Keratinocyte (primary cell): ENCODE measurements at regions not wholly inside any gene's neighbourhood (a gene's known extent, or its start where the extent isn't known, plus 50 kb on each side); places are given as distances from the start of the nearest gene placed in this dataset.

Experiments used
- DNase-seq: peaks from one replicate; pipeline ENCODE4 v3.0.0-alpha.2; 2011; ENCODE audit warnings: low read depth, missing footprints, low spot score
- FAIRE-seq: peaks from 2 replicates; lab custom pipeline; 2011; peaks lifted over from hg19 to GRCh38; lab: Jason Lieb, UNC
- H2AFZ ChIP-seq: 2 replicates; pipeline ENCODE4 v1.6.0; 2012; ENCODE audit warnings: low read length, control low read depth, inconsistent platforms; ENCODE audit not compliant: control insufficient read depth
- H3K27ac ChIP-seq: 2 replicates; pipeline ENCODE4 v1.5.1; 2011; ENCODE audit warnings: low read length; ENCODE audit not compliant: control insufficient read depth, insufficient read depth
- H3K27me3 ChIP-seq: 3 replicates; pipeline ENCODE4 v1.6.0; 2011; ENCODE audit warnings: low read length; ENCODE audit not compliant: control insufficient read depth, insufficient read depth; ENCODE audit errors: extremely low read depth
- H3K36me3 ChIP-seq, 2 experiments: 2 replicates in 1 of 2; 3 replicates in 1 of 2; pipeline ENCODE4 v1.5.1; 2011; ENCODE audit warnings: low read length in 2 of 2, mild to moderate bottlenecking in 1 of 2; ENCODE audit not compliant: control insufficient read depth in 2 of 2, insufficient read depth in 2 of 2; ENCODE audit errors: extremely low read depth in 1 of 2
- H3K4me1 ChIP-seq: 3 replicates; pipeline ENCODE4 v1.5.1; 2011; ENCODE audit warnings: low read length; ENCODE audit not compliant: control insufficient read depth, insufficient read depth; ENCODE audit errors: extremely low read depth
- H3K4me2 ChIP-seq: 3 replicates; pipeline ENCODE4 v1.6.0; 2011; ENCODE audit warnings: low read depth, low read length; ENCODE audit not compliant: control insufficient read depth, insufficient read depth; ENCODE audit errors: extremely low read depth
- H3K4me3 ChIP-seq, 3 experiments: fragments of 200-600 bp in 1 of 3; sonication (generic) in 1 of 3; 2 replicates in 2 of 3; 3 replicates in 1 of 3; pipeline ENCODE4 v1.5.1; 2011 to 2016; ENCODE audit warnings: low read length in 3 of 3, mild to moderate bottlenecking in 3 of 3, control low read depth in 2 of 3, inconsistent platforms in 1 of 3, low read depth in 1 of 3, mixed read lengths in 1 of 3, mixed run types in 1 of 3, moderate library complexity in 1 of 3; ENCODE audit not compliant: control insufficient read depth in 2 of 3, insufficient read depth in 2 of 3; ENCODE audit errors: extremely low read depth in 1 of 3
- H3K79me2 ChIP-seq: 2 replicates; pipeline ENCODE4 v1.6.0; 2012; ENCODE audit warnings: low read length; ENCODE audit not compliant: control insufficient read depth, insufficient read depth
- H3K9ac ChIP-seq: 3 replicates; pipeline ENCODE4 v1.6.0; 2011; ENCODE audit warnings: low read length; ENCODE audit not compliant: control insufficient read depth, insufficient read depth; ENCODE audit errors: extremely low read depth
- H3K9me1 ChIP-seq: 3 replicates; pipeline ENCODE4 v1.6.0; 2011; ENCODE audit warnings: low read length; ENCODE audit not compliant: control insufficient read depth, insufficient read depth; ENCODE audit errors: extremely low read depth
- H3K9me3 ChIP-seq: 2 replicates; pipeline ENCODE4 v1.5.1; 2012; ENCODE audit warnings: low read depth, low read length; ENCODE audit not compliant: control insufficient read depth
- H4K20me1 ChIP-seq: 3 replicates; pipeline ENCODE4 v1.6.0; 2011; ENCODE audit warnings: low read length; ENCODE audit not compliant: control insufficient read depth, insufficient read depth; ENCODE audit errors: extremely low read depth
- CTCF ChIP-seq, 3 experiments: IDR thresholded peaks in 1 of 3; conservative IDR thresholded peaks in 1 of 3; optimal IDR thresholded peaks in 1 of 3; 2 replicates in 2 of 3; 3 replicates in 1 of 3; pipeline versions ENCODE3 to v1.5.1; 2011; ENCODE audit warnings: low read length in 3 of 3, mild to moderate bottlenecking in 3 of 3, moderate library complexity in 2 of 3, control low read depth in 1 of 3, inconsistent platforms in 1 of 3; ENCODE audit not compliant: insufficient read depth in 2 of 3; ENCODE audit errors: extremely low read depth in 1 of 3
- EZH2 ChIP-seq: IDR thresholded peaks from one replicate; pipeline ENCODE4 v1.6.1; 2012; ENCODE audit warnings: inconsistent platforms, mild to moderate bottlenecking, low read length, moderate library complexity
- dilution Hi-C: fragments of 300-500 bp; cut with MboI; formaldehyde crosslinking; loops from one replicate; pipeline ENCODE4 v1.7.0; 2020; ENCODE audit warnings: low sequenced_read_pairs; ENCODE audit not compliant: extremely low pct_ligation_motif_present

DNA sequence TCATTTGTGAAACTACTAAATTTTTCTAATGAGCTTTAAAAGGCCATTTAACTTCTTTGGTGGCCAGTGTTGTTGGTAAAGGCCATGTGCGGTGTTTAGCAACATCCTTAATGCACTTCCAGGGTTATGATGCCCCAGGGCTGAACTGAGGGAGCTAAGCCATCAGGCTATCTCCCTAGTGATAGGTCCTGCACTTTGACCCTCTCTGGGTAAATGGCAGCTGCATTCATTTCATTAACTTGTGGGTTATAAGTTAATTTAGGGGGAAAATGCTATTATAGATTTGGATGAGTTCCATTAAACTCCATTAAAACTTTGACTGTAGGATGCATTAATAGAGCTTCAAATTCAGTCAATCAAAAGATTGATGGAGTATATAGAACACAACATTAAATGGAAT lies 366.7 kb upstream of the ZNF717 start:
- H3K79me2 ChIP-seq, result no peaks in the 10 kb centered on the region

GRCh38 chr3:76161856-76162255 lies 376.5 kb upstream of the ZNF717 start:
- Histone ChIP-seq H3K4me2 (no peak overlapping the region), H3K27me3 (no peaks in the 10 kb centered on the region), H3K4me3 (no peak overlapping the region), H3K4me1 (no peaks in the 10 kb centered on the region), H3K9me1 (no peaks in the 10 kb centered on the region), H3K27ac (no peak overlapping the region), H3K79me2 (no peaks in the 10 kb centered on the region), H4K20me1 (no peaks in the 10 kb centered on the region), H3K36me3 (no peaks in the 10 kb centered on the region), H3K9me3 (no peaks in the 10 kb centered on the region), H2AFZ (no peak overlapping the region), H3K9ac (no peak overlapping the region)
- dilution Hi-C loops, result no loop called here
- FAIRE-seq (no peak), DNase-seq (no peak)
- TF ChIP-seq CTCF (optimal IDR thresholded peaks at IDR 0.05 in 1 of 3, IDR thresholded peaks at IDR 0.05 in 1 of 3, conservative IDR thresholded peaks at IDR 0.05 in 1 of 3; ENCODE audit: extremely low read depth in 1 of 3, insufficient read depth in 2 of 3, low read length in 3 of 3) (no peak), EZH2 (no peak)

More for the DNA sequence above, 366.7 kb upstream of the ZNF717 start:
- DNase-seq (no peak), FAIRE-seq (no peak)
- no peak overlapping the region for H3K4me3 ChIP-seq
- H3K9me3 ChIP-seq, result no peaks in the 10 kb centered on the region
- TF ChIP-seq CTCF (optimal IDR thresholded peaks at IDR 0.05 in 1 of 3, IDR thresholded peaks at IDR 0.05 in 1 of 3, conservative IDR thresholded peaks at IDR 0.05 in 1 of 3; ENCODE audit: extremely low read depth in 1 of 3, insufficient read depth in 2 of 3, low read length in 3 of 3), result no peak
- no peak for TF ChIP-seq EZH2
- H3K4me1 ChIP-seq, result no peaks in the 10 kb centered on the region
- H2AFZ ChIP-seq, result no peak overlapping the region
- H3K4me2 ChIP-seq, result no peak overlapping the region
- H3K27ac ChIP-seq, result no peak overlapping the region
- no peaks in the 10 kb centered on the region for H4K20me1 ChIP-seq
- H3K36me3 ChIP-seq, result no peaks in the 10 kb centered on the region
- dilution Hi-C loops, result no loop called here
- no peak overlapping the region for H3K9ac ChIP-seq
- H3K27me3 ChIP-seq, result no peaks in the 10 kb centered on the region
- no peaks in the 10 kb centered on the region for H3K9me1 ChIP-seq
